Natural killer cell treated with Interleukin-12 subunit alpha and Interleukin-12 subunit beta and Interleukin-15 and Interleukin-18, amount 100 ng/mL, for 72 hours (primary cell): ENCODE measurements at regions not wholly inside any gene's neighbourhood (a gene's known extent, or its start where the extent isn't known, plus 50 kb on each side); places are given as distances from the start of the nearest gene placed in this dataset.
"Not testable (repeated sequence)": the region's sequence is repeated elsewhere in the genome, so short reads cannot be mapped to it uniquely, and the experiment has no call there.

ENCODE experiments used
- ATAC-seq, 2 donors: fragments of 150-1000 bp; cut with Tn5 transposase in 1 of 2; sonication (Bioruptor Pico), chemical (Tn5 transposase) in 1 of 2; 2 replicates each; pipeline ENCODE4 v1.10.0; 2021
- DNase-seq: peaks from one replicate; pipeline ENCODE4 v3.0.0; 2022; ENCODE audit warnings: low spot score
- H3K27ac Mint-ChIP-seq, 2 donors: 1 replicate in 1 of 2; 2 replicates in 1 of 2; pipeline ENCODE4 v1.8.0; 2022; ENCODE audit warnings: mixed read lengths in 2 of 2, mild to moderate bottlenecking in 1 of 2, moderate library complexity in 1 of 2
- H3K27me3 Mint-ChIP-seq, 2 donors: 1 replicate in 1 of 2; 2 replicates in 1 of 2; pipeline ENCODE4 v1.8.0; 2022; ENCODE audit warnings: mixed read lengths in 2 of 2
- H3K36me3 Mint-ChIP-seq: one replicate; pipeline ENCODE4 v1.8.0; 2022; ENCODE audit warnings: mixed read lengths
- H3K4me1 Mint-ChIP-seq, 2 donors: 1 replicate in 1 of 2; 2 replicates in 1 of 2; pipeline ENCODE4 v1.8.0; 2022; ENCODE audit warnings: low read depth in 2 of 2, mixed read lengths in 2 of 2, mild to moderate bottlenecking in 1 of 2
- H3K4me3 Mint-ChIP-seq: one replicate; pipeline ENCODE4 v1.8.0; 2022; ENCODE audit warnings: mixed read lengths
- H3K9me3 Mint-ChIP-seq: 2 replicates; pipeline ENCODE4 v1.8.0; 2022; ENCODE audit warnings: mixed read lengths

DNA sequence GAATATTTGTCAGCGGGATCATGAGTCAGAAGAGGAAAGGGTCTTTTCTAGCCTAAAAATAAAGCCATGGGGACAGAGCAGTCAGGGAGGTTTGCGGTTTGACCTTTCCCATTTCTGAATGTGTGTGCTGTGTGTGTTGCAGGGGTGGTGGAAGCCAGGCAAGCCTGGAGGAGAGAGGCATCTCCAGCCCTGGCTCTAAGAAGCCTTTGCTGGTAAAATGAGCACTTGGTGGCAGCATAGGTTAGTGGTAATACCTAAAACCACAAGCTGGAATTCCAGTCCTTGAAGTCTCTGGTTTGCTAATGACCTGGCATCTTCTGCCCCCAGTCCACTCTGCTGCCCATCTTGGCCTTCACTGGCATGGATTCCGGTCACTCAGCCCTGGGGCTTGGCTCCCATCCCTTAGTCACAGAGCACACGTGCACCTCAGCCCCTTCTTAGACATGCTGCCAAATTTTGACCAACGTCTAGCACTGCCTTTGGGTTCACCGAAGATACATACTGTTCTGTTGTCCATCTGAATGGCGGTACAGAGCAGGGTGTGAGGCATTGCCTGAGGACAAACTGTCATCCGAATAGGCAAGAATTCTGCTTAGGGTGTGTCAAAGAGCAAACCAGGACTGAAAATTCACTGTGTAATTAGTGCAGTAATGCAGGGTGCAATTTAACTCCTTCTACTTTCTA is 52.7 kb downstream of the KCNA5 start:
- Mint-ChIP-seq H3K9me3 (no peaks in the 10 kb centered on the region), H3K36me3 (no peaks in the 10 kb centered on the region), H3K4me1 (no peaks in the 10 kb centered on the region), H3K27me3 (peaks cover 30 to 43% of the 10 kb centered on the region in 2 donors), H3K27ac (no peak overlapping the region), H3K4me3 (no peak overlapping the region)
- no peak for DNase-seq
- peak in 1 of 2 donors; percentile 33 for ATAC-seq

DNA sequence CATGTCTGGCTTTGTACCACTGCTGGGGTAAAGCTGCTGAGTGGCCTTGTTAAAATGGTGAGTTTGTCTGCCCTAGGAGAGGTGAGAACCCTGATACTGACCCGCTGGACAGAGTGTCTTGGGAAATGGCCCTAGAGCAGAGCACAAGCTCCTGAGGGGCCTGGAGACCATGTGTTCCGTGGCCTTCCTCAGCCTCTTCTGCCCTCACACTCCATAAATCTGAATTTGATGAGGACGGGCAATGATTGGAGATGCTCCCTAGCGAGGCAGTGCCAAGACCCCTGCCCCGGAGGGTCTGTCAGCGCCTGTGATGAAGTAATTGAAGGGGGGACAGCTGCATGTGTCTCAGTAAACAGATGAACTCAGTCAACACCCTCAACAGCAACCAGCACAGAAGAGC is 54.1 kb downstream of the KCNA5 start:
- ATAC-seq = no peak

DNA sequence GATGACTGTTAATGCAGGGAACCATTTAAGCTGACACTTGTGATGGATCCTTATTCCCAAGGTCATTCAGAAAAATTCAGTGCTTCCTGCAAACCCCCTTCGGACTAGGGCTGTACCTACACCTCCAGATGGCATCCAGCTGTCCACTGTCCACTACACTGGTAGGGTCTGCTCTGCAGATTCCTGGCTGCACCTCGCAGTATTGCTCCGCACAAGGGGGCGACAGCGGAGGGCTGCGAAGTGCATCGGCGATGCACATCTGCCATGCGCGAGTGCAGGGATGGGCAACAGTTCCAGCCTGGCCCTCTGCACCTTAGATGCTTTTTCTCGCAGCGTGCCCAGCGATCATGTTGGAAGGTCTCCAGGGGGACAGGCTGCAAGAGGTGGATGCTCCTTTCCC is 55.5 kb downstream of the KCNA5 start:
- DNase-seq (no peak), ATAC-seq (no peak)
- no peaks in the 10 kb centered on the region for H3K36me3 Mint-ChIP-seq
- no peaks in the 10 kb centered on the region for H3K9me3 Mint-ChIP-seq
- H3K4me1 Mint-ChIP-seq = no peaks in the 10 kb centered on the region
- peaks cover 24 to 30% of the 10 kb centered on the region in 2 donors for H3K27me3 Mint-ChIP-seq
- no peak overlapping the region for H3K27ac Mint-ChIP-seq
- no peak overlapping the region for H3K4me3 Mint-ChIP-seq

More for the DNA sequence above, 54.1 kb downstream of the KCNA5 start:
- Mint-ChIP-seq H3K4me1 (no peaks in the 10 kb centered on the region), H3K9me3 (no peaks in the 10 kb centered on the region), H3K27ac (no peak overlapping the region), H3K27me3 (peaks cover 28 to 39% of the 10 kb centered on the region in 2 donors), H3K36me3 (no peaks in the 10 kb centered on the region), H3K4me3 (no peak overlapping the region)
- no peak for DNase-seq

DNA sequence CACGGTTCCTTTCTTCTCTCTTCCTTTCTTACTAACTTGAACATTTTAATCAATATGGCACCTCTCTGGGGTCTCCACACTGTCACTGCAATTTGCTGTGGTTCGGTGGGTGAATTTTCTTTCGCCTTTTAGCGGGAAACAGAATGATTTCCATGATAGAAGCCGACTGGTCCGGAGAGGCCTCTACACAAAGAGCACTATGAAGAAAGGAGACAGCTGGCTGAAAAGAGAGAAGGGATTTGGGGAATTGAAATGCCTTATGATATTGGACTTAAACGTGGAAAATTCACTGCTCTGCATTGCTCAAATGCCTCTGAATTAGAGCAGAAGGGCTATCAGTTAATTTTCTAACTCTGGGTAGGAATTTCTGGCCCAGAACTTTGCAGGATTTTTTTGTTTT is 55.9 kb downstream of the KCNA5 start:
- peaks cover 27 to 30% of the 10 kb centered on the region in 2 donors for H3K27me3 Mint-ChIP-seq

DNA sequence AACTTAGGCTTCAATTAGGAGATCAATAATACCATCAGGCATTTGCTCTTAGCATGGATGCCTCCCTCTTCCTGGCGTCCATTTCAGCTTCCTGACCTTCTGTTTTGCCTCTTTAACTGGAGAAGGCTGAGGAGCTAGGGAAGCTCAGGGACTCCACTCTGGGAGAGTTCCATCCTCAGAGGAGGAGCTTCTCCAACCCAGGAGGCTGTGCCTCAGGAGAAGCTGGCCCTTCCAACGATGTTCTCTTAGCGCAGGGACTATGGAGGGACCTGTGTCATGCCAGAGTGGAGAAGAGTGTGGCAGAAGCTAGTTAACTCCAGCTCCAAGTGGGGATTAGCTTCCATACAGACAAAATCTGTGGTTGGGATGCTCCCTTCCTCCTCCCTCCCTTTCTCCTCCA is 58.0 kb downstream of the KCNA5 start:
- DNase-seq (no peak), ATAC-seq (peak in 1 of 2 donors; percentile 43)
- Mint-ChIP-seq H3K36me3 (no peaks in the 10 kb centered on the region), H3K4me3 (no peak overlapping the region), H3K9me3 (no peaks in the 10 kb centered on the region), H3K4me1 (no peaks in the 10 kb centered on the region), H3K27me3 (peaks cover 22 to 25% of the 10 kb centered on the region in 2 donors), H3K27ac (no peak overlapping the region)

More for the DNA sequence above, 55.9 kb downstream of the KCNA5 start:
- DNase-seq (no peak), ATAC-seq (no peak)
- H3K27ac Mint-ChIP-seq = no peak overlapping the region
- no peaks in the 10 kb centered on the region for H3K36me3 Mint-ChIP-seq
- H3K4me1 Mint-ChIP-seq = no peaks in the 10 kb centered on the region
- H3K4me3 Mint-ChIP-seq = no peak overlapping the region
- H3K9me3 Mint-ChIP-seq = no peaks in the 10 kb centered on the region

DNA sequence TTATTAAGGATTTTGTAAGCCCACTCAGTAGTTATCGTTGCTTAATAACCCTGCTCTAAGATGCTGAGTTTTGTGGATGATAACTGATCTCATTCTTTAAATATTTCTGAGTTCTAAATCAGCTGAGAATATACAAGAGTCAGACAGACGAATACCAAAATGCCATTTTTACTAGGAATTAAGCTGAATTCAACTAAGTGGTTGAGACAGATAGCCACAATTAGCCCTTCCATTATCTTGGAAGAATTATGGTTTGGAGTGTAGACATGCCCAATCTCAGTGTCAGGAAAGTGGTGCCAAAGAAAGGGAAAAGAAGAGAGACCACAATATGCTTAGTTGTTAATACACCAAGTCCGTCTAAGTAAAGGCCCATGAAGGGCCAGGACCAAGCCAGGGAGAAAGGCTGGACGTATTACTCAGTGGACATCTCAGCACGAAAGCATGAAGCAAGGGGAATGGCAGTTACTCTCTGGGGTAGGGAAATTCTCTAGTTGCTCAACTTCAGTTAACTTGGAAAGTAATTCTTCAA is 58.6 kb downstream of the KCNA5 start:
- DNase-seq = no peak
- H3K9me3 Mint-ChIP-seq = no peaks in the 10 kb centered on the region
- ATAC-seq = no peak
- H3K27ac Mint-ChIP-seq = no peak overlapping the region
- no peaks in the 10 kb centered on the region for H3K36me3 Mint-ChIP-seq
- no peaks in the 10 kb centered on the region for H3K4me1 Mint-ChIP-seq
- H3K4me3 Mint-ChIP-seq = no peak overlapping the region
- H3K27me3 Mint-ChIP-seq = peaks cover 19 to 20% of the 10 kb centered on the region in 2 donors

DNA sequence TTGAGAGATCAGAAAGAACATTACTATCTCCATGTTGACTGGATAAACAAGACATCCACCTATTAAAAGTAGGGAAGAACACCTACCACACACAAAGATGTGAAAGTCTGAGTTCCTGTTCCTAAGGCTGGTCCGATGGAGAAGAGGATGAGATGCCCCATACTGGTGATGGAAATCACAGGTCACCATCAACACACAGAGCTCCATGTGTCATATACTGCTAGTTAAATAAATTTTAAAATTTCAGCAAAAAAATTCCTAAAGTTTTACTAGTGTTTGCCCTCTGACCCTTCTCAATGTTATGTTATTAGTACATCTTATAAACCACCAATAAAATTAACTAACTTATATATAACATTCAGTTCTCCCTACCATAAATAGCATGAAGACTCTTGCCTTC is 59.1 kb downstream of the KCNA5 start:
- H3K27me3 Mint-ChIP-seq = peaks cover 19 to 20% of the 10 kb centered on the region in 2 donors
- no peak overlapping the region for H3K4me3 Mint-ChIP-seq
- H3K4me1 Mint-ChIP-seq = no peaks in the 10 kb centered on the region
- ATAC-seq (no peak), DNase-seq (no peak)
- H3K36me3 Mint-ChIP-seq = no peaks in the 10 kb centered on the region
- no peaks in the 10 kb centered on the region for H3K9me3 Mint-ChIP-seq
- no peak overlapping the region for H3K27ac Mint-ChIP-seq

DNA sequence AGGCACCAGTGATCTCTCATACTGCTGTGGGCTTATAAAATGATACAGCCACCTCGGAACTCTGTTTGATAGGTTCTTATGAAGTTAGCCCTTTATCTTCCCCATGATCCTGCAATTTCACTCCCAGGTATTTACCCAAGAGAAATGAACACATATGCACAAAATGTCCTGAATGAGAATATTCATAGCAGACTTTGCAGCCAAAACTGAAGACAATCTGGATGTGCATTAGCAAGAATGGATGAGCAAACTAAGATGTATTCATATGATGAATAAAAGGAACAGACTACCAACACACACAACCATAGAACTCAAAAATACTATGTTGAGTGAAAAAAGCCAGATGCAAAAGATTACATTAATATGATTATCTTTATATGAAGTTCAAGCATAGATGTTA is 66.7 kb downstream of the KCNA5 start:
- H3K27ac Mint-ChIP-seq = no peak overlapping the region
- no peak for ATAC-seq
- H3K4me3 Mint-ChIP-seq = no peak overlapping the region
- H3K27me3 Mint-ChIP-seq = peaks cover 24 to 26% of the 10 kb centered on the region in 2 donors
- no peaks in the 10 kb centered on the region for H3K4me1 Mint-ChIP-seq
- H3K36me3 Mint-ChIP-seq = no peaks in the 10 kb centered on the region
- no peak for DNase-seq
- no peaks in the 10 kb centered on the region for H3K9me3 Mint-ChIP-seq

DNA sequence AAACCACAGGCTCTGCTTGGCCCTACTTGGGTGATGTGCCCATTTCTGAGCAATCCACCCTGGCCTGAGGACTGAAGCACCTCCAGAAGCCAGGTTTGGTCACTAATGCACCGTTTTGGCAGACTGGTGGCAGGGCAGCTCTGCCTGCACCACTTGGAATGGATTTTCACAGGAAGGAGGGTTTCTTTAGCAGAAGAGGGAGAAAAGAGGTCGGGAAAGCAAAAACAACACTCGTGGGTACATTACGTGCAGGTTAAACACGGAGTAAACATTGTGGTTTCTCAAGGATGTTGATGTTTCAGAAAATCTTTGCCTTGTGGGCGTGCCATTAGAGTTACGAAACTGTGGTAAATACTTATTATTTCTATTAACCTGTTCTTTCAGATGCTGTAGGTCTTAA is 70.8 kb downstream of the KCNA5 start:
- no peak overlapping the region for H3K27ac Mint-ChIP-seq
- ATAC-seq (no peak), DNase-seq (no peak)
- H3K4me1 Mint-ChIP-seq = no peaks in the 10 kb centered on the region
- H3K4me3 Mint-ChIP-seq = no peak overlapping the region
- no peaks in the 10 kb centered on the region for H3K9me3 Mint-ChIP-seq
- H3K36me3 Mint-ChIP-seq = no peaks in the 10 kb centered on the region
- peaks cover 13 to 19% of the 10 kb centered on the region in 2 donors for H3K27me3 Mint-ChIP-seq

DNA sequence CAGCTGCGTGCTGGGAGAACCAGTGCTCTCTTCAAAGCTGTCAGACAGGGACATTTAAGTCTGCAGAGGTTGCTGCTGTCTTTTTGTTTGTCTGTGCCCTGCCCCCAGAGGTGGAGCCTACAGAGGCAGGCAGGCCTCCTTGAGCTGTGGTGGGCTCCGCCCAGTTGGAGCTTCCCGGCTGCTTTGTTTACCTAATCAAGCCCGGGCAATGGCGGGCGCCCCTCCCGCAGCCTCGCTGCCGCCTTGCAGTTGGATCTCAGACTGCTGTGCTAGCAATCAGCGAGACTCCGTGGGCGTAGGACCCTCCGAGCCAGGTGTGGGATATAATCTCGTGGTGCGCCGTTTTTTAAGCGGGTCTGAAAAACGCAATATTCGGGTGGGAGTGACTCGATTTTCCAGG is 78.1 kb downstream of the KCNA5 start:
- not testable (repeated sequence) for ATAC-seq, H3K4me1 Mint-ChIP-seq, H3K27ac Mint-ChIP-seq, H3K36me3 Mint-ChIP-seq, H3K4me3 Mint-ChIP-seq, H3K9me3 Mint-ChIP-seq, DNase-seq
- H3K27me3 Mint-ChIP-seq = peaks cover 5 to 23% of the 10 kb centered on the region in 2 donors

DNA sequence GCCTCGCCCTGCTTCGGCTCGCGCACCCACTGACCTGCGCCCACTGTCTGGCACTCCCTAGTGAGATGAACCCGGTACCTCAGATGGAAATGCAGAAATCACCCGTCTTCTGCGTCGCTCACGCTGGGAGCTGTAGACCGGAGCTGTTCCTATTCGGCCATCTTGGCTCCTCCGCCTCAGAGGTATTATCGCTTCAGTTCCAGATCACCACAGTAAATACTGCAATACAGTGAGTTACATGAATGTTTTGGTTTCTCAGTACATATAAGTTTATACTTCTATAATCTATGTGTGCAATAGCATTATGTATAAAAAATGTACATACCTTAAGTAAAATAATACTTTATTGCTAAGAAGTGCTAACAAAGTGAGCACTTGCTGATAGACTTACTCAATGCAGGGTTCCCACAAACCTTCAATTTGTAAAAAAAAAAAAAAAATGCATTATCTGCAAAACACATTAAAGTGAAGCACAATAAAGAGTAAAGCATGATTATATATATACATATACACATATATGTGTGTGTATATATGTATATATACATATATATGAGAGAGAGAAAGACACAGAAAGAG is 78.7 kb downstream of the KCNA5 start:
- H3K27me3 Mint-ChIP-seq = peaks cover 5 to 27% of the 10 kb centered on the region in 2 donors
- H3K4me3 Mint-ChIP-seq, DNase-seq, H3K4me1 Mint-ChIP-seq, H3K36me3 Mint-ChIP-seq, ATAC-seq, H3K27ac Mint-ChIP-seq, H3K9me3 Mint-ChIP-seq: not testable (repeated sequence)

DNA sequence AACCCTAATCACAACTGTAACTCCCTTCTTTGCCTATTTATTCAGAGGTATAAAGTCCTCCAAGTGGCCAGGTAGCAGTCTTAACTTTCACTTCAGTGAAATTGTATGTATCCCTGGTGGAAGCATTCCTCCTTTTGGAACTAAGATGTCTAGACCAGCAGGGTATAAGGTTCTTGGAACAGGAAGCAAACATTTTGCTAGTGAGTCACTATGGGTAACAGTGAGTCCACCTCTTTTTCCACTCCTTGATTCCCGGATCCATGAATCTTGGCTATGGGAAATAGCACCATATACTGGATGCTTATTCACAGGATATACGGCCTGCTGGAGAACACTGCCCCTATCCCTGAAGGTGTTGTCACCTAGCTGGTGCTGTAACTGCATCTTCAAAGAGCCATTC is 80.2 kb downstream of the KCNA5 start:
- Mint-ChIP-seq H3K4me3 (no peak overlapping the region), H3K9me3 (no peaks in the 10 kb centered on the region), H3K27ac (no peak overlapping the region), H3K4me1 (no peaks in the 10 kb centered on the region), H3K36me3 (no peaks in the 10 kb centered on the region), H3K27me3 (peaks cover 5 to 41% of the 10 kb centered on the region in 2 donors)
- DNase-seq = no peak
- no peak for ATAC-seq

DNA sequence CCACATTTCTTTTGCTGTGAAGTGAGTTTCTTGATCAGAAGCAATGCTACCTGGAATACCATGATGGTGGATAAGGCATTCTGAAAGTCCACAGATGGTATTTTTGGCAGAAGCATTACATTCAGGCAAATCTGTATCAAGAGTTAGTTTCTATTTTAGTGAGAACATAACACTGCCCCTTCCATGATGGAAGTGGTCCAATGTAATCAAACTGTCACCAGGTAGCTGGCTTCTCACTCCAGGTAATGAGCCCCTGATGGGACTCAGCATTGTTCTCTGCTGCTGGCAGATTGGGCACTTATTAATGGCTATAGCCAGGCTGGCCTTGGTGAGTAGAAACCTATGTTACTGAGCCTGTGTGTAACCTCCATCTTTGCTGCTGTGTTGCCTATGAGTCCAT is 80.7 kb downstream of the KCNA5 start:
- peaks cover 5 to 46% of the 10 kb centered on the region in 2 donors for H3K27me3 Mint-ChIP-seq
- no peak overlapping the region for H3K27ac Mint-ChIP-seq
- no peak overlapping the region for H3K4me3 Mint-ChIP-seq
- no peaks in the 10 kb centered on the region for H3K9me3 Mint-ChIP-seq
- ATAC-seq (no peak), DNase-seq (no peak)
- H3K36me3 Mint-ChIP-seq = no peaks in the 10 kb centered on the region
- H3K4me1 Mint-ChIP-seq = no peaks in the 10 kb centered on the region

DNA sequence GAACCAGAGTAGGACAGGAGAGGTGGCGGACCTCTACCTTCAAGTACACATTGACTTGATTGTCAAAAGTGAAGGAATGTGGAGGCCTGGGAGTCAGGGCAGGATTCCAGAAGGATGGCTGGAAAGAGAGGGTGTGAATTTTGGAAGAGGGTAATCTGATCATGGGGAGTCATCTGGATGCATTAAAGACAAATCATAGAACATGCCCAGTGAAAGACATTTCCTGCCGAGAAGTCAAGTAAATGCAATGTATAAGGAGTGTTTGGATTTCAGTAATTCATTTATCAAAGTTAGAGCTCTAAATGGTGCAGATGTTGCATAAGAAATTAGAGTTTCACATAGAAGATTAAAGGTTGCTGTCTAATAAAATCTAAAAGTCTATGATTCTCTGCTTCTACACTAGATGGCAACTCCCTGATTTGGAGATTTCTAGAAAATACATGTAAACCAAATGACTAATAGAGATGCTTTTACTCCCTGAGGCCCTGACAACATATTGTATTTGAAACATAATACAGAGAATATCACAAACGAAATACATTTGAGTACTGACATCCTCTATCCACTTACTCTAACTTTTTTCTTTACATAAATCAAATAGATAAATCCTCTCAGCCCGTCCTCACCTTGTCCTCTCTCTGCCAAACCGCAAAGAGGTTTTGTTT is 91.3 kb downstream of the KCNA5 start:
- no peaks in the 10 kb centered on the region for H3K36me3 Mint-ChIP-seq
- H3K27me3 Mint-ChIP-seq = peaks cover 25 to 39% of the 10 kb centered on the region in 2 donors
- H3K4me3 Mint-ChIP-seq = no peak overlapping the region
- H3K9me3 Mint-ChIP-seq = no peaks in the 10 kb centered on the region
- no peak for DNase-seq
- ATAC-seq = no peak
- H3K4me1 Mint-ChIP-seq = no peaks in the 10 kb centered on the region
- no peak overlapping the region for H3K27ac Mint-ChIP-seq
